ENCODE measurements at regions not wholly inside any gene's neighbourhood (a gene's known extent, or its start where the extent isn't known, plus 50 kb on each side); places are given as distances from the start of the nearest gene placed in this dataset.
"Not testable (repeated sequence)": the region's sequence is repeated elsewhere in the genome, so short reads cannot be mapped to it uniquely, and the experiment has no call there.

- no peaks in the 10 kb centered on the region for H3K4me1 ChIP-seq
- intact Hi-C loops (cut with DNase I) = no loop called here
- H3K9me3 ChIP-seq = no peaks in the 10 kb centered on the region
- ATAC-seq (no peak), DNase-seq (no peak)
- H3K27ac ChIP-seq = no peak overlapping the region
- no peaks in the 10 kb centered on the region for H3K27me3 ChIP-seq (ENCODE audit: low read depth)
- H3K36me3 ChIP-seq = no peaks in the 10 kb centered on the region
- H3K4me3 ChIP-seq = no peak overlapping the region
- TF ChIP-seq, protein P1, sequence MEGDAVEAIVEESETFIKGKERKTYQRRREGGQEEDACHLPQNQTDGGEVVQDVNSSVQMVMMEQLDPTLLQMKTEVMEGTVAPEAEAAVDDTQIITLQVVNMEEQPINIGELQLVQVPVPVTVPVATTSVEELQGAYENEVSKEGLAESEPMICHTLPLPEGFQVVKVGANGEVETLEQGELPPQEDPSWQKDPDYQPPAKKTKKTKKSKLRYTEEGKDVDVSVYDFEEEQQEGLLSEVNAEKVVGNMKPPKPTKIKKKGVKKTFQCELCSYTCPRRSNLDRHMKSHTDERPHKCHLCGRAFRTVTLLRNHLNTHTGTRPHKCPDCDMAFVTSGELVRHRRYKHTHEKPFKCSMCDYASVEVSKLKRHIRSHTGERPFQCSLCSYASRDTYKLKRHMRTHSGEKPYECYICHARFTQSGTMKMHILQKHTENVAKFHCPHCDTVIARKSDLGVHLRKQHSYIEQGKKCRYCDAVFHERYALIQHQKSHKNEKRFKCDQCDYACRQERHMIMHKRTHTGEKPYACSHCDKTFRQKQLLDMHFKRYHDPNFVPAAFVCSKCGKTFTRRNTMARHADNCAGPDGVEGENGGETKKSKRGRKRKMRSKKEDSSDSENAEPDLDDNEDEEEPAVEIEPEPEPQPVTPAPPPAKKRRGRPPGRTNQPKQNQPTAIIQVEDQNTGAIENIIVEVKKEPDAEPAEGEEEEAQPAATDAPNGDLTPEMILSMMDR (IDR thresholded peaks at IDR 0.05) = no peak
Measured at GRCh38 chr10:20658158-20658557, 239.0 kb downstream of the NEBL start.

DNA sequence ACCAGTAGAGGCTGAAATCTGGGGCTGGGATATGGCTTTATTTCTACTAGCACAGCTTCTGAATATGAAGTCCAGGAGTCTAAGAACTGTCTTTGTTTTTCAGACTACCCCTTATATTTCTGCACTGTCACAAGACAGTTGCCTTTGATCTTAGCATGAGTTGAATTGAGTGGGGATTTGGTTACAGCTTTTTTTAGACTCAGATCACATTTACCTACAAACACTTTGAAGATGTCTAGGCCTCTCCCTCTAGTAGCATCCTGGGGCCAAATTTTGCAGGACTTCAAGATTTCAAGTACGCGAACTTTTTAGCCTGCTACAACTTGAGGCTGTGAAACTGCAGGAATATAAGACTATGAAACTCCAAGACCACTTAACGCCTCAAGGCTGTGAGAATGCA is 240.2 kb downstream of the NEBL start:
- TF ChIP-seq, protein P1 (IDR thresholded peaks at IDR 0.05) = no peak
- Histone ChIP-seq H3K27ac (no peak overlapping the region), H3K9me3 (no peaks in the 10 kb centered on the region), H3K36me3 (no peaks in the 10 kb centered on the region), H3K4me3 (no peak overlapping the region), H3K27me3 (ENCODE audit: low read depth) (no peaks in the 10 kb centered on the region), H3K4me1 (no peaks in the 10 kb centered on the region)
- intact Hi-C loops (cut with DNase I) = no loop called here
- DNase-seq (no peak), ATAC-seq (no peak)

DNA sequence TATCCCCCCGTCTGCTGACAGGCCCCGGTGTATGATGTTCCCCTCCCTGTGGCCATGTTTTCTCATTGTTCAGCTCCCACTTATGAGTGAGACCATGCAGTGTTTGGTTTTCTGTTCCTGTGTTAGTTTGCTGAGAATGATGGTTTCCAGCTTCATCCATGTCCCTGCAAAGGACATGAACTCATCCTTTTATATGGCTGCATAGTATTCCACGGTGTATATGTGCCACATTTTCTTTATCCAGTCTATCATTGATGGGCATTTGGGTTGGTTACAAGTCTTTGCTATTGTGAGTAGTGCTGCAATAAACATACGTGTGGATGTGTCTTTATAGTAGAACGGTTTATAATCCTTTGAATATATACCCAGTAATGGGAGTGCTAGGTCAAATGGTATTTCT is 244.7 kb downstream of the NEBL start:
- DNase-seq; H3K27me3 ChIP-seq (ENCODE audit: low read depth); H3K36me3 ChIP-seq; ATAC-seq; intact Hi-C loops (cut with DNase I); H3K4me1 ChIP-seq; H3K4me3 ChIP-seq; H3K9me3 ChIP-seq; H3K27ac ChIP-seq: not testable (repeated sequence)

DNA sequence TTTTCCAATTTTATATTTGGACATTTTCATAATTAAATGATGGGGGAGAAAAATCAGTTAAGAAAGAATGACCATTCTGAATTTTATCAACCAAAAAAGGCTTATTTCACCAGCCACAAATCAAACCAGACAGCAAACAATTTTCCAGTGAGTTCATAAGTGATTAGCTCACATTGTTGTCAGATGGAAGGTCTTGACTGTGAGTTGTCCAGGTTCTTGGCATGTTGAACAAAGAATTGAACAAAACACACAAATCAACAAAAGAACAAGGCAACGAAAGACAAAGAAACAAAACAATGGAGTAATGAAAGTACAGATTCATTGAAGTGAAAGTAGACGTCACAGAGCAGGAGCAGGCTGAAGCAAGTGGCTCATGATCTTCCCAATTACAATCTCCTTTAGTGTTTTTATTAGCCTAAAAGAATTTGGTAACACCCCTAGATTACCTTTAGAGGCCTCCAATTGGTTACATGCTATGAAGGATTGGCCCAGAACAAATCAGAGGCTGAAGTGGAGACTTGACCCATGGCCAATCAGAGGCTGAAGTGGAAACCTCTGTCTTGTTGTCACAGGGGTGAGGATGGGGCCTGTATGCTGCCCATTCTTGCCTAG is 248.7 kb downstream of the NEBL start:
- DNase-seq = no peak
- TF ChIP-seq, protein P1 (IDR thresholded peaks at IDR 0.05) = no peak
- Histone ChIP-seq H3K27ac (no peak overlapping the region), H3K36me3 (no peaks in the 10 kb centered on the region), H3K9me3 (no peaks in the 10 kb centered on the region), H3K4me3 (no peak overlapping the region), H3K4me1 (no peaks in the 10 kb centered on the region), H3K27me3 (ENCODE audit: low read depth) (no peaks in the 10 kb centered on the region)
- ATAC-seq = no peak
- intact Hi-C loops (cut with DNase I) = no loop called here

DNA sequence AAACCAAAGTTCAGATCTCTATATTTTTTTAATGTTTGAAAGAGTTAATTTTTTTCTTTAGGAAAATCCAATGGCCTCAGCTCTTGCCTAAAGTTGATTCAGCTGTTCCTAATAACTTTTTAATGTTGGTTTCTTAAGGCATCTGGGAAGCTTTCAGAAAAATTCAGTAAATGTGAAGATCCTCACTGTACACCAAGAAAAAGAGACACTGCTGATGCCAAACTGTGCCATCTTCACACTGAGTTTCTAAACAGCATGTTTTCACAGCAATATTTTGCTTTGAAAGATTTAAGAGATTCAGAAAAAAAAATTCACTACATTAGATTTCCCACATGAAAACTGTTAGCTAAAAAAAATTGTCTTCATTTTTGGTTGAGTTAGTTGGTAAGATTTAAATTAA is 249.4 kb downstream of the NEBL start:
- Histone ChIP-seq H3K36me3 (no peaks in the 10 kb centered on the region), H3K27ac (no peak overlapping the region), H3K4me3 (no peak overlapping the region), H3K27me3 (ENCODE audit: low read depth) (no peaks in the 10 kb centered on the region), H3K9me3 (no peaks in the 10 kb centered on the region), H3K4me1 (no peaks in the 10 kb centered on the region)
- no peak for ATAC-seq
- no peak for DNase-seq
- TF ChIP-seq, protein P1 (IDR thresholded peaks at IDR 0.05) = no peak
- intact Hi-C loops (cut with DNase I) = no loop called here

DNA sequence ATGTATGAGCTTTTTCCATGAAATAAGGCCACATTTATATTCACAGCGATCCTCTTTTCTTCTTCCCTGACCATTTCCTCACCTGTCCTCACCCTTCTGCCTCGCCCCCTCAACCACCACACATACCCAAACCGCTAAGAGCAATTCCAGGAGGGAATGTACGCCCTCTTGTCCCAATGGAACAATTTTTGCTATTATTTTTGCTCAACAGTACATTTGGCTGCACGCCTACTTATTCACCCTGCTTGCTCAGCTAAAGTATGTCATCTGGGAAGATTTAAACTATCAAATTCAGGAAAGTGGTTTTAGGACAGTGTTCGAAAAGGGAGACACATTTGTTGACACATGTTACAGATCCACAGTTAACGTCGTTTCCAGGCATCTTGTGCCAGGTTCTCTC is 252.7 kb downstream of the NEBL start:
- Histone ChIP-seq H3K27ac (no peak overlapping the region), H3K4me3 (no peak overlapping the region), H3K9me3 (no peaks in the 10 kb centered on the region), H3K36me3 (no peaks in the 10 kb centered on the region), H3K4me1 (no peaks in the 10 kb centered on the region), H3K27me3 (ENCODE audit: low read depth) (no peaks in the 10 kb centered on the region)
- intact Hi-C loops (cut with DNase I) = no loop called here
- DNase-seq (no peak), ATAC-seq (no peak)
- TF ChIP-seq, protein P1 (IDR thresholded peaks at IDR 0.05) = no peak

Data from lower lobe of right lung (tissue), 2 donors.